ENCODE measurements at regions not wholly inside any gene's neighbourhood (a gene's known extent, or its start where the extent isn't known, plus 50 kb on each side); places are given as distances from the start of the nearest gene placed in this dataset.
"Not testable (repeated sequence)": the region's sequence is repeated elsewhere in the genome, so short reads cannot be mapped to it uniquely, and the experiment has no call there.

- DNase-seq: no peak
Measured at GRCh38 chr14:43019826-43020225, 1413.2 kb downstream of the LRFN5 start.

DNA sequence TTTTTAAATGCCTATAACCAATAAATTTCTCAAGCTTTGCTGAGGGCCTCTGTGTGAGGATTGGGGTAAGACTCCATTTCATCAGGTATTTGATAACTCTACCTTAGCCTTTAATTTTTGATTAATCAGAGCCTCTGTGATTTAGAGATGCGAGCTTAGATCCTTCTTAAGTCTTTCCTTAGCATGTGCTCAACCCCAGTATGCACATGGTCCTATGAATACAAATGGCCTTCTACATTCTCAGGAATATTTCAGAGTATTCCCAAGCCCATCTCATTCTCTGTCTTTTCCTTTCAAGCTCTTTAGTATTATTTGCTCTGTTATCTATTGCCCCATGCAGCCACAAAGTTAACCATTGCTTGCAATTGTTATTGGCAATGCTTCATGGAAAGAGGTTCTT, 1407.7 kb downstream of the LRFN5 start:
- DNase-seq: no peak

DNA sequence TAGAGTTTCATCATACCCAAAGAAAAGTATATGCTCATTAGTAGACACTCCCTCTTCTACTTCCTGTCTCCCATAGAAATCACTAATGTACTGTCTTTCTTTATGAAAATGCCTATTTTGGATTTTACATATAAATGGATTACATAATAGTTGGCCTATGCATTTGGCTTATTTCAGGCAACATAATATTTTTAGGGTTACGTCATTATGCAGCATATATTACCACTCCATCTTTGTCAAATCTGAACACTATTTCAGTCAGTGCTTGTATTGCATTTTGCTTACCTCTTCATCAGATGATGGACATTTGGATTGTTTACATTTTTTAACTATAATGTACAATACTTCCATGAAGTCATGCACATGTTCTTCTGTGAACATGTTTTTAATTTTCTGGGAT, 1406.1 kb downstream of the LRFN5 start:
- DNase-seq: no peak

DNA sequence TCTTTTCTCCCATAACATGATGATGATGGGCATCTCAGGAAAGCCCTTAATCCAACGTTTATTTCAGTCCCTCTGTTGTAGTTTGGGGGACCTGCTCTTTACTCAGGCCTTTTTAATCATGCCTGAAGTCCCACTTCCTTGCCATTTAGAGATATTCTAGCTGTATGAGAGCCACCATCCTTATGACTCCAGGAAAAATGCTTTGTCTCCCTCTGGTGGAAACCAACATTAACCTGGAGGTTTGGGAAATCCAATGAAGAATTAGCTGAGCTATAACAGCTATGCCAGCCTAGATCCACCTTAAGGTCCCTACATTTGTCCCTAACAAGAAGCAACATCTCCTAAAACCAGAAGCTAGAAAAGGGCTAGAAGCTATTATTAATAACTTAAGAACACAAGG, 1399.1 kb downstream of the LRFN5 start:
- DNase-seq: no peak

GRCh38 chr14:43003845-43004244, 1397.2 kb downstream of the LRFN5 start:
- no peak for DNase-seq

DNA sequence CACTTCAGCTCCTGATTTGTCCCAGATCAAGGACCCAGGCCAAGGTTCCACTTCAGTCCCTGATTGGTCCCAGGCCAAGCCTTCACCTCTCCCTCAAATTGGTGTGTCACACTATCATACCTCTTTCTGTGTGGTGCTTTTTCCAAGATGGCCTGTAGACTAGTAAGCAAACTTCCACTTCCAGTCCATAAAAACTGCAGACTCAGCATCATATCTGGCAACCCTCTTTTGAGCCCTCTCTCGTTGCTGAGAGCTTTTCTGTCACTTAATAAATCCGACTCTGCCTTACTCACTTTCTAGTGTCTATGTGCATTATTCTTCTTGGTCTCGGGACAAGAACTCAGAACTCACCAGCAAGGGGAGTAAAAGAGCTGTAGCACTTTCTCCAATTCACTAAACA, 1395.1 kb downstream of the LRFN5 start:
- no peak for DNase-seq

GRCh38 chr14:42994051-42994736, 1387.5 kb downstream of the LRFN5 start:
- DNase-seq: no peak

DNA sequence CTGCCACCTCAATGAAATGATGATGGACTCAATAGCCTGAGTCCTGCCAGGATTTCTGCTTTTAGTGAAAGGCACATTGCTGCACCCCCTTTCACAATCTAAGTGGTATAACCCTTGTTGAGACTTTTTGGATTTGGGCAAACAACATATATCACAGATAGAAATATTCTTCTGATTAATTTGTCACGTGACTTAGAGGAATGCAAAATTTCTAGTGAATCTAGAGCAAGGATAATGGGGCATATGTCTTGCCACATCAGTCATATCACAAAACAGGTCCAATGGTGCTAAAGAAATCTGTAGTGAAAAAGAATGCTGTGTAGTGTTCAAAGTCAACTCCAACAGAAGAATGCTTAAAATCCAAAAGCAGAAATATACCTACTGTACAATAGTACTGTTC, 1386.3 kb downstream of the LRFN5 start:
- DNase-seq: no peak

GRCh38 chr14:42980419-42980818, 1373.7 kb downstream of the LRFN5 start:
- DNase-seq: no peak

- not testable (repeated sequence) for DNase-seq
Measured at GRCh38 chr14:42973171-42973570, 1366.5 kb downstream of the LRFN5 start.

GRCh38 chr14:42965512-42965911, 1358.8 kb downstream of the LRFN5 start:
- no peak for DNase-seq

GRCh38 chr14:42961509-42961908, 1354.8 kb downstream of the LRFN5 start:
- DNase-seq: no peak

GRCh38 chr14:42950363-42950762, 1343.7 kb downstream of the LRFN5 start:
- DNase-seq: no peak

GRCh38 chr14:42947991-42948390, 1341.3 kb downstream of the LRFN5 start:
- no peak for DNase-seq

DNA sequence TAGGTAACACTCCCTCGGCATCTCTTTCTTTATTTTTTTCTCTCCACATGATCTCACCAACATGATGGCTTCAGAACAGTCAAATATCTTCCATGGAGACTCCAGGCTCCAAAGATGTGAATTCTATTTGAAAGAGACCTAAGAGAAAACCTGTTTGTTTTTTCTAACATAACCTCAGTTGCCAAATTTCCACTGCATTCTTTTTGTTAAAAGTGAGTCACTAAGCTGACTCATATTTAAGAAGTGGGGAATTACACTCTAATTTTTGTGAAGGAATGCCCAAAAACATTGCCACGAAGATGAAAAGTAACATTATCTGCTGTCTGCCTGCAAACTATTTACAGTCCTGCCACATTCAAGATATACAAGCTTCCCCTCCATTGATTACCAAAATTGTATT, 1337.6 kb downstream of the LRFN5 start:
- no peak for DNase-seq

DNA sequence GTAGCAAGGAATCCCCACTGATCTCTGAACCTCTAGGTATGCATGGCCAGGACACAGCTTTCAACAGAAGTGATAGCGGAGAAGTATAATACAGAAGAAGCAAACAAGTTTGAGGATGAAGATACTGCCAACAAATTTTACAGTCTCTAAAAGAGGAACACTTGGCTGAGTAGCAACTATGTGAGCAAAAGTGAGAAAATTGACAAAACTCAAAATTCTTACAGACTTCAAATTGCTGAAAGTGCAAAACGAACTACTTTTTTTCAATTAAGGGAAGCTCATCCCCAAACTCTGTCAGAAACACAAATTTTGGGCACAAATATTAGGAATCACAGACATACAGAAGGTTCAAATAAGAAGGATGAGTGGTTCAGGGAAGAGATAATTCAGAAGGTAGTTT, 1324.6 kb downstream of the LRFN5 start:
- DNase-seq: no peak

DNA sequence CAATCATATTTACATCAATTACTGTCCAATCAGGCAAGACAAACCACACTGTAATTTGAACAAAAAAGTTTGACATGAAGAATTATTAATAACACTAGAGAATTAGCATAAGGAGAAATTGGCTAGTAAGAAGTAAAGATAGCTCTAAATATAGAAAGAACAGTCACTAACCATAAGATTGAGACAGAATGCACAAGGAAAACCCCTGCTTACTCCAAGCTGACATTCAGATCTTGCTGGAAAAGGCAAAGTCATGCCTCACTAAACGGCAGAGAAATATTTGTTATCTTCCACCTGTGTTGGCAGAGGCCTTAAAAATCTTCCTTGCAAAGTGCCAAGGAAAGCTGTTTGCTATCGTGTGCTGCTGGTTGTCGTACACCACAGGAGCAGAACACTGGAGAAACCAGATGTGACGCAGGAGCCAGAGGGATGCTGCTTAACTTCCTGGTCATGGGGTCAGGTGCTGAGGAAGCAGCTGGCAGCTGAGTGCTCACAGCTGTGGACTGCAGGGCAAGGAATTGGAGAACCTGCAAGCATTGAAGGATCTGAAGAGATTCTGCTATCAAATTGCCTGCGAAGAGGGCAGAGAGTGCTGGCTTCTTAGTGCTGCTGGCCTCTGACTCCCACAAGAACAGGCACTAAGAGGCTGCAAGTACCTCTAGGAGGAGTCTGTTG, 1323.3 kb downstream of the LRFN5 start:
- DNase-seq: peak; percentile 30

DNA sequence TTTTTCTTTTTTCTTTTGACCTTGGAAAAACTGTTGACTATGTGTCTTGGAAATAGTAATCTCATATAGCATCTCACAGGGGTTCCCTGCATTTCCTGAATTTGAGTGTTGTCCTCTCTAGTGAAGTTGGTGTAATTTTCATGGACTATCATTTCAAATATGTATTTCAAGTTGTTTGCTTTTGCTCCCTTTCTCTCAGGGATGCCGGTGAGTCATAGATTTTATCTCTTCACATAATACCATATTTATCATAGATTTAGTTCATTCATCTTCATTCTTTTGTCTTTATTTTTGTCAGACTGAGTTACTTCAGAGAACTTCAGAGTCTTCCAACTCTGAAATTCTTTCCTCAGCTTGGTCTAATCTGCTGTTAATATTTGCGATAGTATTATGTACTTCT, 1320.6 kb downstream of the LRFN5 start:
- DNase-seq: no peak

DNA sequence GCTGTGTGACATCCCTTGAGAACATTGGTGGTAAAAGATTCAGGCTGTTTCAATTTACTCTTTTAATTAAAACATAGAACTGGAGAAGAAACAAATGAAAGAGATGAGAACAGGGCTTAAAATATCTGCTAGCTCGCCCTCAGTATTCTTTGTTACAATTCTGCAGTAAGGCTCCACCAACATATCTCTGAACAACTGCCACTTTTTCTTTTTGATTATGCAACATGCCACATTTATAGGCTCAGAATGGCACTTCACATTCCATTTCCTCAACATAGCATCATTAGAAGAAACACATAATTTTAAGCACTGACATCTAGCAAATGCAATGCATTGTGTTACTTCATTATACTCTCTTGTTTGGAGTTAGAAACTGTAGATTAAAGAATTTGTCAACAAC, 1315.2 kb downstream of the LRFN5 start:
- DNase-seq: no peak

DNA sequence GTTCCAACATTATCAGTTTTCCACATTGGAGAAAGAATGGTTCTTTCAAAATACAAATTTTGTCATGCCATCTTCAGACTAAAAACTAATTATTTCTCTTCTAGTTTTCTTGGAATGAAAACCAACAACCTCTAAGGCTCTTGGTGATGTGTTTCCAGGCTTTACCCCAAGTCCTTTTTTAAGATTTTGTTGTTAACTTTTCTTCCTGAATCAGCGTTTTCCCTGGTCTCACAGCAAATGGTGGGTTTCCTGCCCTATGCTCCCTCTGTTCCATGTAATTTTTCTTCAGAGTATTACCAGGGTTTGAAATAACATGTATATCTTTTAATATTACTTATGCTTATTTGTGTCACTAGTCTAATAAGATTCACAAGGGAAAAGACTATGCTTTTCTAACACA, 1311.9 kb downstream of the LRFN5 start:
- DNase-seq: no peak

- no peak for DNase-seq
Measured at GRCh38 chr14:42911642-42912041, 1305.0 kb downstream of the LRFN5 start.

- no peak for DNase-seq
Measured at GRCh38 chr14:42909659-42910058, 1303.0 kb downstream of the LRFN5 start.

DNA sequence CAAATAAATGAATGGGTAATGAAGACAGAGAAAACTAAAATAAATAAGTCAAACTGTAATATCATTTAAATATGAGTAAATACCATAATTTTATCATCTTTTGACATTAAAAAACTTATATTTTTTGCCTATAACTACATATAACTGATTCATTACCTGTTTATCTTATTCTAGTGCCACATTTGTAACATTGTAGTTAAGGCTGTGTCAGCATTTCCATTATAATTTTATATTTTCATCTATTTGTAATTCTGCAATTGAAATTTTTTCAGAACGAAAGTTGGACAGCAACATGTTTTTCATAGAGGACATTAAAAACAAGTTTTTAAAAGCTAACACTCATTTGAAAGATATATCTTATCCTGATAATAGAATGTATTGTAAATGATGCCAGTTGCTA, 1286.5 kb downstream of the LRFN5 start:
- no peak for DNase-seq

DNA sequence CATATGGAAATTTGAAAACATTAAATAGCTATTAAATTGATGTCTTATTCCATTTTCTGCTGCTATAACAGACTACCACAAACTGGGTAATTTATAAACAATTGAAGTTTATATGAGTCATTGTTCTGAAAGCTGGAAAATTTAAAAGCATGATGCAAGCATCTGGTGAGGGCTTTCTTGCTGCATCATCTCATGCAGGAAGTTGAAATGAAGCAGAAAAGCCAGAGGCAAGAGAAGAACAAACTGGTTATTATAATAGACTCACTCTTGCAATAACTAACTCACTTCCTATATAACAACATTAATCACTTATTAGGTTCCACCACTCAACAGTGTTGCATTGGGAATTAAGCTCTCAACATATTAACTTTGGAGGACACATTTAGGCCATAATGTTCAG, 1277.4 kb downstream of the LRFN5 start:
- no peak for DNase-seq

DNA sequence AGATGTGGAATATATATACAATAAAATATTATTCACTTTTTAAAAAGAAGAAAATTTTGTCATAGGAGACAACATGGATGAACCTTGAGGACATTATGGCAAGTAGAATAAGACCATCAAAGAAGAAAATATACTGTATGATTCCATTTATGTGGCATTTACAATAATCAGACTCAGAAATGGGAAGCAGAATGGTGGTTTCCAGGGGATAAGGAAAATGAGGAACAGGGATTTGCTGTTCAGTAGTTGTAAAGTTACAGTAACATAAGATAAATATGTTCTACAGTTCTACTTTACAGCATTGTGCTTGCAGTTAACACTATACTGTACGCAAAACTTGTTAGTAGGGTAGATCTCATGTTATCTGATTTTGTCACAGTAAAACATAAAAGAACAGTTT, 1271.0 kb downstream of the LRFN5 start:
- DNase-seq: no peak
